Lung (tissue), 11 donors: ENCODE measurements at regions not wholly inside any gene's neighbourhood (a gene's known extent, or its start where the extent isn't known, plus 50 kb on each side); places are given as distances from the start of the nearest gene placed in this dataset.

Source experiments
- ATAC-seq: fragments of 200-7000 bp; cut with Tn5 transposase; one replicate; pipeline ENCODE4 v1.9.1; 2020; ENCODE audit warnings: moderate number of reproducible peaks; ENCODE audit not compliant: insufficient read depth, low FRiP score
- DNase-seq, 3 donors: peaks; one replicate each; pipeline ENCODE4 v3.0.0-alpha.2; 2013 to 2017
- H3K27ac ChIP-seq, 2 donors: one replicate each; pipeline ENCODE4 v1.5.1; 2013; ENCODE audit warnings: mild to moderate bottlenecking in 2 of 2, moderate library complexity in 2 of 2, control low read depth in 1 of 2, inconsistent platforms in 1 of 2, low read depth in 1 of 2, low read length in 1 of 2
- H3K27me3 ChIP-seq, 3 donors: one replicate each; pipeline ENCODE4 v1.5.1; 2013; ENCODE audit warnings: low read length in 2 of 3; ENCODE audit not compliant: control insufficient read depth in 3 of 3, insufficient read depth in 3 of 3
- H3K36me3 ChIP-seq, 4 donors: one replicate each; pipeline ENCODE4 v1.5.1; 2013; ENCODE audit warnings: low read length in 4 of 4, mild to moderate bottlenecking in 1 of 4, moderate library complexity in 1 of 4; ENCODE audit not compliant: control insufficient read depth in 4 of 4, insufficient read depth in 4 of 4
- H3K4me1 ChIP-seq, 5 donors: one replicate each; pipeline ENCODE4 v1.5.1; 2013; ENCODE audit warnings: low read length in 5 of 5, mild to moderate bottlenecking in 2 of 5, moderate library complexity in 1 of 5; ENCODE audit not compliant: control insufficient read depth in 5 of 5, insufficient read depth in 5 of 5
- H3K4me3 ChIP-seq: one replicate; pipeline ENCODE4 v1.5.1; 2013; ENCODE audit warnings: mild to moderate bottlenecking, control low read depth, moderate library complexity
- H3K9ac ChIP-seq, 2 donors: one replicate each; pipeline ENCODE4 v1.5.1; 2013; ENCODE audit warnings: low read length in 2 of 2, control low read depth in 1 of 2; ENCODE audit not compliant: insufficient read depth in 1 of 2
- H3K9me3 ChIP-seq, 4 donors: one replicate each; pipeline ENCODE4 v1.5.1; 2013; ENCODE audit warnings: low read length in 3 of 4, mild to moderate bottlenecking in 1 of 4, moderate library complexity in 1 of 4; ENCODE audit not compliant: control insufficient read depth in 4 of 4, insufficient read depth in 3 of 4
- WGBS, 2 donors: extraction: QIAGEN DNeasy Blood & Tissue Kit; methylation state at CpG; one replicate each; pipeline ENCODE4 v1.1.7; 2013; 5-methylcytosine and 5-hydroxymethylcytosine counted together
- TF ChIP-seq, protein P1 (sequence below): IDR thresholded peaks from 2 replicates; pipeline ENCODE4 v1.5.1; 2012; ENCODE audit warnings: mild to moderate bottlenecking; ENCODE audit errors: control extremely low read depth, extremely low read depth
- donor health status: control.
- donor health status: control.
- donor health status: Bipolar disorder and iron deficiency.
- donor health status: healthy.
- donor health status: DM: yes; HTN: yes; CAD: no.

- no peak overlapping the region for H3K4me3 ChIP-seq
- no peak overlapping the region for H3K9ac ChIP-seq
- H3K4me1 ChIP-seq: peaks cover 0 to 2% (median 0%) of the 10 kb centered on the region in 5 donors
- TF ChIP-seq, protein P1, sequence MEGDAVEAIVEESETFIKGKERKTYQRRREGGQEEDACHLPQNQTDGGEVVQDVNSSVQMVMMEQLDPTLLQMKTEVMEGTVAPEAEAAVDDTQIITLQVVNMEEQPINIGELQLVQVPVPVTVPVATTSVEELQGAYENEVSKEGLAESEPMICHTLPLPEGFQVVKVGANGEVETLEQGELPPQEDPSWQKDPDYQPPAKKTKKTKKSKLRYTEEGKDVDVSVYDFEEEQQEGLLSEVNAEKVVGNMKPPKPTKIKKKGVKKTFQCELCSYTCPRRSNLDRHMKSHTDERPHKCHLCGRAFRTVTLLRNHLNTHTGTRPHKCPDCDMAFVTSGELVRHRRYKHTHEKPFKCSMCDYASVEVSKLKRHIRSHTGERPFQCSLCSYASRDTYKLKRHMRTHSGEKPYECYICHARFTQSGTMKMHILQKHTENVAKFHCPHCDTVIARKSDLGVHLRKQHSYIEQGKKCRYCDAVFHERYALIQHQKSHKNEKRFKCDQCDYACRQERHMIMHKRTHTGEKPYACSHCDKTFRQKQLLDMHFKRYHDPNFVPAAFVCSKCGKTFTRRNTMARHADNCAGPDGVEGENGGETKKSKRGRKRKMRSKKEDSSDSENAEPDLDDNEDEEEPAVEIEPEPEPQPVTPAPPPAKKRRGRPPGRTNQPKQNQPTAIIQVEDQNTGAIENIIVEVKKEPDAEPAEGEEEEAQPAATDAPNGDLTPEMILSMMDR: no peak
- no peaks in the 10 kb centered on the region for H3K27me3 ChIP-seq
- no peak for ATAC-seq
- no peaks in the 10 kb centered on the region for H3K36me3 ChIP-seq
- H3K27ac ChIP-seq: no peak overlapping the region
- DNase-seq: no peak
- peaks cover 0 to 2% (median 0%) of the 10 kb centered on the region in 4 donors for H3K9me3 ChIP-seq
- 69 to 77% methylated on average over 4 of the region's 4 CpGs for WGBS, 2 donors
Measured at GRCh38 chr5:110092955-110093785, 403.4 kb downstream of the MAN2A1 start.

DNA sequence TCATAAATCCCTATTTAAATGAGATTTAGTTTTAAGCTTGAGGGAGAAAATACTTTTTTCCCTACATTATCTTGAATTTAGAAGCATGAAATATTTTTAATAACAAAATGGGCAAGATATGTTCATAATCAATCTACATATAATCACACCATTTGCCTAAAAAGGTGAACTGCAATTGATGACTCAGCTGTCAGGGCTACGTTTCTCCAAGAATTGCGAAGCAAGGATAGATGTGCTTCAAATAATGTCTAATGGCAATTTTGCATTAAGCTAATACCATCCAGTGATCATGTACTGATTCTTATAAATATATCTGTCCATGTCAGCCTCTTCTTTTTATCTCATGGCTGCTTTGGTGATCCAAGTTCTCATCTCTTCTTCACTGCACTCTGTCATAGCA is 404.4 kb downstream of the MAN2A1 start:
- DNase-seq (no peak), ATAC-seq (no peak)
- Histone ChIP-seq H3K4me1 (peaks cover 0 to 2% (median 0%) of the 10 kb centered on the region in 5 donors), H3K4me3 (no peak overlapping the region), H3K27me3 (no peaks in the 10 kb centered on the region), H3K9ac (no peak overlapping the region), H3K9me3 (peaks cover 0 to 2% (median 0%) of the 10 kb centered on the region in 4 donors), H3K36me3 (no peaks in the 10 kb centered on the region), H3K27ac (no peak overlapping the region)
- WGBS, 2 donors: 83 to 86% methylated on average over 2 of the region's 2 CpGs
- TF ChIP-seq, protein P1: no peak

DNA sequence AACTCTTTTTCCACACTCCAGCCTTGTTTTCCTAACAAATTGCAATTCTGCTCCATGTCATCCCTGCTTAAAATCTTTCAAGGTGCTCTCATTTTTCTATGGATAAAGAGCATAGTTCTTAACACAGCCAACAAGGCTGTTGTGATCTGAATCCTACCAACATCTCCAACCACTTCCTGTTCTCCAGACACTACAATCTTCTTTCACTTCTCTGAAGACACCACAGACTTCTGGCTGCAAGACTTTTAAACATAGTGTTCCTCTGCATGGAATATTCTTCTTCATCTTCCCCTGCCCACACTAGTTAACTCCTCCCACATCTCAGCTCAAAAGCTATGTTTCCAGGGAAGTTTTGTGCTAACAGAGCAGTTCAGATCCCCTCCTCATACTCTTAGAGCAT is 404.8 kb downstream of the MAN2A1 start:
- Histone ChIP-seq H3K9me3 (peaks cover 0 to 2% (median 0%) of the 10 kb centered on the region in 4 donors), H3K27me3 (no peaks in the 10 kb centered on the region), H3K9ac (no peak overlapping the region), H3K4me1 (peaks cover 0 to 2% (median 0%) of the 10 kb centered on the region in 5 donors), H3K36me3 (no peaks in the 10 kb centered on the region), H3K4me3 (no peak overlapping the region), H3K27ac (no peak overlapping the region)
- TF ChIP-seq, protein P1: no peak
- no peak for ATAC-seq
- DNase-seq: no peak
